Smooth muscle cell (in vitro differentiated cells): ENCODE measurements at regions not wholly inside any gene's neighbourhood (a gene's known extent, or its start where the extent isn't known, plus 50 kb on each side); places are given as distances from the start of the nearest gene placed in this dataset.
"Not testable (repeated sequence)": the region's sequence is repeated elsewhere in the genome, so short reads cannot be mapped to it uniquely, and the experiment has no call there.

ENCODE experiments used
- DNase-seq: peaks from one replicate; lab custom pipeline; 2025; ENCODE audit not compliant: unreplicated experiment; lab: John Stamatoyannopoulos, UW
- H2AFZ ChIP-seq: fragments of 200-600 bp; sonication (generic); 2 replicates; pipeline ENCODE4 v1.6.0; 2016; ENCODE audit warnings: antibody characterized with exemption, low read depth, mild to moderate bottlenecking
- H3F3A ChIP-seq: fragments of 200-600 bp; sonication (generic); 2 replicates; pipeline ENCODE4 v1.6.0; 2017; ENCODE audit warnings: antibody characterized with exemption, low read depth
- H3K27ac ChIP-seq: fragments of 200-600 bp; sonication (generic); 2 replicates; pipeline ENCODE4 v1.5.1; 2016; ENCODE audit warnings: low read depth, mild to moderate bottlenecking
- H3K27me3 ChIP-seq: fragments of 200-600 bp; sonication (generic); 2 replicates; pipeline ENCODE4 v1.6.1; 2016; ENCODE audit warnings: low read depth, mild to moderate bottlenecking
- H3K36me3 ChIP-seq: fragments of 200-600 bp; sonication (generic); 2 replicates; pipeline ENCODE4 v1.5.1; 2016; ENCODE audit warnings: low read depth
- H3K4me1 ChIP-seq: fragments of 200-600 bp; sonication (generic); 2 replicates; pipeline ENCODE4 v1.5.1; 2016; ENCODE audit warnings: low read depth
- H3K4me2 ChIP-seq: fragments of 200-600 bp; sonication (generic); 2 replicates; pipeline ENCODE4 v1.6.0; 2016; ENCODE audit warnings: mild to moderate bottlenecking
- H3K4me3 ChIP-seq: fragments of 200-600 bp; sonication (generic); 2 replicates; pipeline ENCODE4 v1.5.1; 2016; ENCODE audit warnings: mild to moderate bottlenecking
- H3K79me2 ChIP-seq: fragments of 200-600 bp; sonication (generic); 2 replicates; pipeline ENCODE4 v1.6.0; 2016; ENCODE audit warnings: low read depth, mild to moderate bottlenecking
- H3K9ac ChIP-seq: fragments of 200-600 bp; sonication (generic); 2 replicates; pipeline ENCODE4 v1.6.0; 2016; ENCODE audit warnings: low read depth
- H3K9me3 ChIP-seq: fragments of 200-600 bp; sonication (generic); replicated peaks from 2 replicates; pipeline ENCODE4 v1.5.1; 2016; ENCODE audit warnings: low read depth
- H4K20me1 ChIP-seq: fragments of 200-600 bp; sonication (generic); 2 replicates; pipeline ENCODE4 v1.6.0; 2016; ENCODE audit warnings: low read depth
- CTCF ChIP-seq: fragments of 200-600 bp; sonication (generic); IDR thresholded peaks from 2 replicates; pipeline ENCODE4 v1.5.1; 2017; ENCODE audit warnings: borderline replicate concordance, mild to moderate bottlenecking, antibody characterized with exemption; ENCODE audit not compliant: insufficient read depth, poor library complexity, severe bottlenecking
- WGBS: methylation state at CpG from one replicate; pipeline ENCODE4 v1.1.7; 2016; ENCODE audit warnings: low lambda C conversion rate; 5-methylcytosine and 5-hydroxymethylcytosine counted together

GRCh38 chr21:33966324-33966949, 50.8 kb upstream of the ATP5PO start:
- no peak for DNase-seq
- H3F3A ChIP-seq, result peaks cover 8% of the 10 kb centered on the region
- no peak overlapping the region for H3K4me3 ChIP-seq
- H3K9me3 ChIP-seq, result no peaks in the 10 kb centered on the region
- H3K27ac ChIP-seq, result peak overlapping the region; percentile 29
- H3K4me1 ChIP-seq, result peaks cover 13% of the 10 kb centered on the region
- no peak for TF ChIP-seq CTCF
- H3K27me3 ChIP-seq, result no peaks in the 10 kb centered on the region
- H3K79me2 ChIP-seq, result no peaks in the 10 kb centered on the region
- H2AFZ ChIP-seq, result no peak overlapping the region
- H4K20me1 ChIP-seq, result no peaks in the 10 kb centered on the region
- H3K36me3 ChIP-seq, result no peaks in the 10 kb centered on the region
- WGBS, result 85% methylated on average over 4 of the region's 4 CpGs
- H3K9ac ChIP-seq, result no peak overlapping the region
- peak overlapping the region; percentile 36 for H3K4me2 ChIP-seq

- H3K4me2 ChIP-seq, H2AFZ ChIP-seq, H3K4me3 ChIP-seq, H4K20me1 ChIP-seq, H3K79me2 ChIP-seq, DNase-seq, H3F3A ChIP-seq, H3K36me3 ChIP-seq, H3K9me3 ChIP-seq, H3K9ac ChIP-seq, H3K27ac ChIP-seq, H3K27me3 ChIP-seq: not testable (repeated sequence)
- H3K4me1 ChIP-seq, result peaks cover 12% of the 10 kb centered on the region
- 98% methylated on average over 9 of the region's 9 CpGs for WGBS
Measured at GRCh38 chr21:33965662-33966061, 50.1 kb upstream of the ATP5PO start.
